ENCODE measurements at regions not wholly inside any gene's neighbourhood (a gene's known extent, or its start where the extent isn't known, plus 50 kb on each side); places are given as distances from the start of the nearest gene placed in this dataset.
"Not testable (repeated sequence)": the region's sequence is repeated elsewhere in the genome, so short reads cannot be mapped to it uniquely, and the experiment has no call there.

GRCh38 chr6:139981768-139982181 is 607.3 kb upstream of the CITED2 start:
- DNase-seq (ENCODE audit: low spot score in 2 of 2): no peak
- no peak for ATAC-seq
- Mint-ChIP-seq H3K36me3 (no peaks in the 10 kb centered on the region), H3K9me3 (no peaks in the 10 kb centered on the region), H3K27ac (no peak overlapping the region)

- Mint-ChIP-seq H3K27ac (no peak overlapping the region), H3K36me3 (no peaks in the 10 kb centered on the region), H3K9me3 (no peaks in the 10 kb centered on the region)
- ATAC-seq (no peak), DNase-seq (ENCODE audit: low spot score in 2 of 2) (no peak)
These were observed 606.7 kb upstream of the CITED2 start for GRCh38 chr6:139981066-139981624.

GRCh38 chr6:139980631-139981030 is 606.2 kb upstream of the CITED2 start:
- H3K9me3 Mint-ChIP-seq; ATAC-seq; H3K36me3 Mint-ChIP-seq; H3K27ac Mint-ChIP-seq; DNase-seq (ENCODE audit: low spot score in 2 of 2): not testable (repeated sequence)

DNA sequence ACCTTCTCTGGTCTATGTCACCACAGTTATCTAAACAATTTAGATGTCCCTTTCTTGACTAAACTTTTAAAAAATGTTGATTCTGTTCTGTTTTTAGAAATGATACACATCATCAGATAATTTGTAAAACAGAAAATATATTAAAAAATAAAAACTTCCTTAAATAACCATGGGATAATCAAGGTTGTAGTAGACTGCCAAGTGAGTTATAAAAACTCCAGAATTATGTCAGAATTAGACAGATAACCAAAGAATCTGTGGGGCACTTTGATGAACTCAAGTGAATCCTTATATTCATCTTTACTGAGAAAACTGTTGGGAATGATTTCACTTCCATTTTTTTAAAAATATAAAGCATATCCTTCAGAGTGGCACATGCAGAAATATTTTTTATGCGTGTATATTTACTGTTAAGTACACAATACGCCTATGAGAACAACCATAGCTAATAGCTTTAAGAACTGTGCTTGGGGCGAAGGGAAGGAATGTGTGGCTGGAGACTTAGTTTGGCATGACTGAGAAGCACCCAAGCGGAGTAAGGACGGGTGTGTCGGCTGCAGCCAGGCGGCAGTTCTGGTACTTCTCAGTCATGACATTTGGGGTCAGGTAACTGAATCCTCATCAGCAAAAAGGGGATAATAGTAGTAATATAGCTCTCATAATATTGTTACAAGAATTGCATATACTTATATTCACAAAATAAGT is 604.7 kb upstream of the CITED2 start:
- no peak for ATAC-seq
- Mint-ChIP-seq H3K9me3 (no peaks in the 10 kb centered on the region), H3K27ac (no peak overlapping the region)

GRCh38 chr6:139977887-139978332 is 603.5 kb upstream of the CITED2 start:
- DNase-seq (ENCODE audit: low spot score in 2 of 2) (no peak), ATAC-seq (no peak)
- no peaks in the 10 kb centered on the region for H3K9me3 Mint-ChIP-seq
- no peaks in the 10 kb centered on the region for H3K36me3 Mint-ChIP-seq
- no peak overlapping the region for H3K27ac Mint-ChIP-seq

More for the DNA sequence above, 604.7 kb upstream of the CITED2 start:
- no peak for DNase-seq (ENCODE audit: low spot score in 2 of 2)
- no peaks in the 10 kb centered on the region for H3K36me3 Mint-ChIP-seq

DNA sequence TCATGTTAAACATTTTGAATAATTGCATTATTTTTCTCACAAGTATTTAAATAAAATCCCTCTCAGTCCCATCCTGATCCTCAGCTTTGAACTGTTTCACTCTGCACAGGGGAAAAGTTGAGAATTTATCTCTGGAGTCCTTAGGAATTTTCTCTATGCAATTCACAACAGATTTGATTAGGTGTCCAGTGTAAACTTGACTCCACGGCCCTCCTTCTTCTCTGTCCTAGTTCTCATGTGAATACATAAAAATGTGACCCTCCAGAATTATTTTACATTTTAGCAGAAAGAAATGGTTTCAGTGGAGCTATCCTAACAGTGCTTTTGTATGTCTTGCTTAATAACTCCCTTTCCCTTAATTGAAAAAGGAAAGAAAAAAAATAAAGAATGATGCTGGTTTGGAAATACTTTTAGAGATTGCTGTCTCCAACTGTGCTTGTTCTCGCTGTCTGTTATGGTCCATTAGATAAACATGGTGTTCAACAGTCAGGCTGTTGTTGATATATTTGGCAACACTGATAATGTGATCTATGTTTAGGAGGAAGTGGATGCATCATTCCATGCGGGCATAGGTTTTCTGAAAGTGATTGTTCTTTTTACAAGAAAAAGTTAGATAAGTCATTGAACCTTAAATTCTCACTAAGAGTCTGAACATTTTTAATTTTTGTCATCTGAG is 599.4 kb upstream of the CITED2 start:
- DNase-seq (ENCODE audit: low spot score in 2 of 2) (no peak), ATAC-seq (no peak)
- no peaks in the 10 kb centered on the region for H3K36me3 Mint-ChIP-seq
- no peaks in the 10 kb centered on the region for H3K9me3 Mint-ChIP-seq
- H3K27ac Mint-ChIP-seq: no peak overlapping the region

GRCh38 chr6:139972116-139972515 is 597.7 kb upstream of the CITED2 start:
- DNase-seq (ENCODE audit: low spot score in 2 of 2) (no peak), ATAC-seq (no peak)
- Mint-ChIP-seq H3K9me3 (no peaks in the 10 kb centered on the region), H3K36me3 (no peaks in the 10 kb centered on the region), H3K27ac (no peak overlapping the region)

- DNase-seq (ENCODE audit: low spot score in 2 of 2): no peak
- Mint-ChIP-seq H3K36me3 (no peaks in the 10 kb centered on the region), H3K9me3 (no peaks in the 10 kb centered on the region), H3K27ac (no peak overlapping the region)
- no peak for ATAC-seq
These were observed 596.1 kb upstream of the CITED2 start for GRCh38 chr6:139970591-139970991.

GRCh38 chr6:139967497-139967896 is 593.0 kb upstream of the CITED2 start:
- DNase-seq (ENCODE audit: low spot score in 2 of 2) (no peak), ATAC-seq (no peak)
- no peak overlapping the region for H3K27ac Mint-ChIP-seq
- no peaks in the 10 kb centered on the region for H3K9me3 Mint-ChIP-seq
- H3K36me3 Mint-ChIP-seq: no peaks in the 10 kb centered on the region

- no peak for ATAC-seq
- no peak overlapping the region for H3K27ac Mint-ChIP-seq
- no peaks in the 10 kb centered on the region for H3K9me3 Mint-ChIP-seq
- H3K36me3 Mint-ChIP-seq: no peaks in the 10 kb centered on the region
- no peak for DNase-seq (ENCODE audit: low spot score in 2 of 2)
These were observed 590.9 kb upstream of the CITED2 start for GRCh38 chr6:139965393-139965792.

DNA sequence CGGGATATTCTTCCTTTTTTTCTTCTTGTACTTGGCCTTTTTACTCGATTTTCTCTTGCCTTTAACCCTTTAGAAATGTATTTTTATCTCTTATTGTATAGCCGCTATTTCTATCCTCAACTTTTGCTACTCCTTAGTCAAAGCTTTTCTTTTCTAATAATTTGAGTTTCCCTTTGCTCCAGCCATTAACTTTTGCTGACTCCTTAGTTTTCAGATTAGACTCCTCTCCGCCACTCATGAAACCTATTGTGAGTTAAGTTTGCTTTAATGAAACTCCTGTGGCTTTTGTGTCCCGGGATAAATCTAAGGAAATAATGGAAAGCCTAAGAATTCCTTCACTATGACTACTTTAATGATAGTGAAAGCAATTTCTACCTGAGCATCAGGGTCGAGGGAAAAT is 590.3 kb upstream of the CITED2 start:
- H3K27ac Mint-ChIP-seq: no peak overlapping the region

GRCh38 chr6:139962654-139963347 is 588.4 kb upstream of the CITED2 start:
- ATAC-seq (no peak), DNase-seq (ENCODE audit: low spot score in 2 of 2) (no peak)
- Mint-ChIP-seq H3K36me3 (no peaks in the 10 kb centered on the region), H3K27ac (no peak overlapping the region), H3K9me3 (no peaks in the 10 kb centered on the region)

More for the DNA sequence above, 590.3 kb upstream of the CITED2 start:
- Mint-ChIP-seq H3K36me3 (no peaks in the 10 kb centered on the region), H3K9me3 (no peaks in the 10 kb centered on the region)
- no peak for DNase-seq (ENCODE audit: low spot score in 2 of 2)
- ATAC-seq: no peak

- DNase-seq (ENCODE audit: low spot score in 2 of 2) (no peak), ATAC-seq (no peak)
- H3K9me3 Mint-ChIP-seq: no peaks in the 10 kb centered on the region
- no peaks in the 10 kb centered on the region for H3K36me3 Mint-ChIP-seq
- H3K27ac Mint-ChIP-seq: no peak overlapping the region
These were observed 586.7 kb upstream of the CITED2 start for GRCh38 chr6:139961190-139961589.

DNA sequence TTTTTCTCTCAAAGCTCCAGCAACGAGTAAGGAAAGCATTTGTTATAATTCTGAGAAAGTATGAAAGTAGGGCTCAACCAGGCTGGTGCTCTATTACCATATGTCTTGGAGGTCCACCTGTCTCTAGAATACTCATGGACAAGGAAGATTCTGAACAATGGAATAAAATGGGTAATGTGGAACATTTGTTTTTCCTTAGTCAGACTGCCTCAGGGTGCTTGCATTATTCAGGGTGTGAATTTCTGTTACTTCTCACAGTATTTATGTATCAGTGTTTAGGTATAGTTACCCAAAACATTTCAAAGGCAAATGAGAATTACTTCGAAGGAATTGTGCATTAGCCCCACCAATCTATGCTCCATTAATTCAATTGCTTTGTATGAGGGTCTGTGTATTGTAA is 586.2 kb upstream of the CITED2 start:
- Mint-ChIP-seq H3K9me3 (no peaks in the 10 kb centered on the region), H3K36me3 (no peaks in the 10 kb centered on the region), H3K27ac (no peak overlapping the region)
- ATAC-seq: no peak
- no peak for DNase-seq (ENCODE audit: low spot score in 2 of 2)

- Mint-ChIP-seq H3K36me3 (no peaks in the 10 kb centered on the region), H3K9me3 (peaks cover 0 to 6% of the 10 kb centered on the region in 2 donors), H3K27ac (no peak overlapping the region)
- ATAC-seq (no peak), DNase-seq (ENCODE audit: low spot score in 2 of 2) (no peak)
These were observed 581.1 kb upstream of the CITED2 start for GRCh38 chr6:139955366-139956155.

DNA sequence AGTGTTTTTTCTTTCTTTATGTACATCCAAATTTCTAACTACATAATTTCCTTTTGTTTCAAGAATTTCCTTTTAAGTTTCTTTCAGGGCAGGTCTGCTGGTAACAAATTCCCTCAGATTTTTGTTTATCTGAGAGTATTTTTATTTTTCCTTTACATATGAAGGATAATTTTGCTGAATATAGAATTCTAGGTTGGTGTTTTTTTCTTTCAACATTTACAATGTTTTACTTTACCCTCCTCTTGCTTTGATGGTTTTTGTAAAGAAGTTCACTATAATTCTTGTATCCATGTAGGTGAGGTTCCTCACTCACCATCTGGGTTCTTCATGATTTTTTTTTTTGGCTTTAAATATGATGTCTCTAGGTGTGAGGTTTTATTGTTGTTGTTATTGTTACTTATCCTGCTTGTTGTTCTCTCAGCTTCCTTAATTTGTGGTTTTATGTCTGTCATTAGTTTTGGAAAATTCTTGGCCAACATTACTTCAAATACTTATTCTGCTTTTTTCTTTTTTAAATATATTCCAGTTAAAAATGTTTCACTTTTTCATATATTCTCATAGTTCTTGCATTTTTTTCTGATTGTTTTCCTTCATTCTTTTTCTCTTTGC is 580.1 kb upstream of the CITED2 start:
- peaks cover 6 to 7% of the 10 kb centered on the region in 2 donors for H3K9me3 Mint-ChIP-seq
- no peak for DNase-seq (ENCODE audit: low spot score in 2 of 2)
- H3K36me3 Mint-ChIP-seq: no peaks in the 10 kb centered on the region
- ATAC-seq: no peak
- H3K27ac Mint-ChIP-seq: no peak overlapping the region

All from activated naive CD4-positive, alpha-beta T cell treated with anti-CD3 and anti-CD28 coated beads, Interleukin-2, amount 50 U/mL, for 72 hours (primary cell).